ENCODE measurements at regions not wholly inside any gene's neighbourhood (a gene's known extent, or its start where the extent isn't known, plus 50 kb on each side); places are given as distances from the start of the nearest gene placed in this dataset.
"Not testable (repeated sequence)": the region's sequence is repeated elsewhere in the genome, so short reads cannot be mapped to it uniquely, and the experiment has no call there.

- Mint-ChIP-seq H3K27me3 (no peaks in the 10 kb centered on the region), H3K4me1 (no peaks in the 10 kb centered on the region), H3K4me3 (no peak overlapping the region), H3K36me3 (no peaks in the 10 kb centered on the region), H3K9me3 (peaks cover 3% of the 10 kb centered on the region), H3K27ac (no peak overlapping the region)
- DNase-seq, result no peak
These were observed 446.1 kb upstream of the RPS6KA3 start for GRCh38 chrX:20712811-20713210.

GRCh38 chrX:20711366-20711765 lies 444.7 kb upstream of the RPS6KA3 start:
- Mint-ChIP-seq H3K27me3 (no peaks in the 10 kb centered on the region), H3K4me3 (no peak overlapping the region), H3K9me3 (peaks cover 1% of the 10 kb centered on the region), H3K4me1 (no peaks in the 10 kb centered on the region), H3K36me3 (no peaks in the 10 kb centered on the region), H3K27ac (no peak overlapping the region)
- no peak for DNase-seq

GRCh38 chrX:20693078-20693477 lies 426.4 kb upstream of the RPS6KA3 start:
- H3K27me3 Mint-ChIP-seq, result no peaks in the 10 kb centered on the region
- H3K27ac Mint-ChIP-seq, result no peak overlapping the region
- no peaks in the 10 kb centered on the region for H3K4me1 Mint-ChIP-seq
- H3K36me3 Mint-ChIP-seq, result no peaks in the 10 kb centered on the region
- H3K9me3 Mint-ChIP-seq, result no peaks in the 10 kb centered on the region
- no peak for DNase-seq
- no peak overlapping the region for H3K4me3 Mint-ChIP-seq

DNA sequence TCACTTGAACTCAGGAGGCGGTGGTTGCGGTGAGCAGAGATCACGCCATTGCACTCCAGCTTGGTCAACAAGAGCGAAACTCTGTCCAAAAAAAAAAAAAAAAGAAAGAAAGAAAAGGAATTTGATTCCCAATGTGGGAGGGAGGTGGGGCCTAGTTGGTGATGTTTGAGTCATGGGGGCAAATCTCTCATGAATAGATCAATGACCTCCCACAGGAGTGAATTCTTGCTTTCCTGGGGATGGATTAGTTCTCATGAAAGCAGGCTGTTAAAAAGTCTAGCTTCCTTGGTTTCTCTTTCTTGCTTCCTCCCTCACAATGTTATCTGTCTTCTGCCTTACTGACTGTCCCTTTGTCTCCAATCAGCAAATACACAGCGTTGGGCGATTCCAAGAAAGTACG lies 419.5 kb upstream of the RPS6KA3 start:
- H3K27ac Mint-ChIP-seq, result no peak overlapping the region
- no peaks in the 10 kb centered on the region for H3K36me3 Mint-ChIP-seq
- no peaks in the 10 kb centered on the region for H3K4me1 Mint-ChIP-seq
- no peak for DNase-seq
- H3K9me3 Mint-ChIP-seq, result no peaks in the 10 kb centered on the region
- no peak overlapping the region for H3K4me3 Mint-ChIP-seq
- peaks cover 13% of the 10 kb centered on the region for H3K27me3 Mint-ChIP-seq

- Mint-ChIP-seq H3K27me3 (peaks cover 13% of the 10 kb centered on the region), H3K36me3 (no peaks in the 10 kb centered on the region), H3K4me1 (no peaks in the 10 kb centered on the region), H3K27ac (no peak overlapping the region), H3K9me3 (no peaks in the 10 kb centered on the region), H3K4me3 (no peak overlapping the region)
- DNase-seq, result no peak
These were observed 418.9 kb upstream of the RPS6KA3 start for GRCh38 chrX:20685652-20686051.

GRCh38 chrX:20681683-20682082 lies 415.0 kb upstream of the RPS6KA3 start:
- no peaks in the 10 kb centered on the region for H3K4me1 Mint-ChIP-seq
- DNase-seq, result no peak
- no peak overlapping the region for H3K27ac Mint-ChIP-seq
- H3K4me3 Mint-ChIP-seq, result no peak overlapping the region
- no peaks in the 10 kb centered on the region for H3K9me3 Mint-ChIP-seq
- no peaks in the 10 kb centered on the region for H3K36me3 Mint-ChIP-seq
- peaks cover 17% of the 10 kb centered on the region for H3K27me3 Mint-ChIP-seq

DNA sequence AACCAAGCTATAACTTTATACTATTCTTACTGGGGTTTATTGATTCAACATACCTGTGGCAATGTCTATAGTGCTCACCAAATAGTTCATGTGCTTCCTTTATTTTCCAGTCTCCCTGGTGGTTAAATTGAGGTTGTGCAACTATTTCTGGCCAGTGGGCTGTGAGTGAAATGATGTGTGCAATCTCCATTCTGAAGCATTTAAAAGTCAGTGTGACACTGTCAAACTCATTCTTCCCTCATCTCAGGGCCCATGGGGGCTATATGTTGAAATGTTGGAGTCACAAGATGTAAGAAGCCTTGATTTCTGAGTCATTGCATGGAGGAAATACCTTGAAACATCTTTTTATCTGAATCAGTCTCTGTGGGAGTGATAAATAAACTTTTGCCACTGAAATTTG lies 414.3 kb upstream of the RPS6KA3 start:
- Mint-ChIP-seq H3K4me1 (no peaks in the 10 kb centered on the region), H3K27ac (no peak overlapping the region), H3K4me3 (no peak overlapping the region), H3K27me3 (peaks cover 17% of the 10 kb centered on the region), H3K36me3 (no peaks in the 10 kb centered on the region), H3K9me3 (no peaks in the 10 kb centered on the region)
- DNase-seq, result no peak

DNA sequence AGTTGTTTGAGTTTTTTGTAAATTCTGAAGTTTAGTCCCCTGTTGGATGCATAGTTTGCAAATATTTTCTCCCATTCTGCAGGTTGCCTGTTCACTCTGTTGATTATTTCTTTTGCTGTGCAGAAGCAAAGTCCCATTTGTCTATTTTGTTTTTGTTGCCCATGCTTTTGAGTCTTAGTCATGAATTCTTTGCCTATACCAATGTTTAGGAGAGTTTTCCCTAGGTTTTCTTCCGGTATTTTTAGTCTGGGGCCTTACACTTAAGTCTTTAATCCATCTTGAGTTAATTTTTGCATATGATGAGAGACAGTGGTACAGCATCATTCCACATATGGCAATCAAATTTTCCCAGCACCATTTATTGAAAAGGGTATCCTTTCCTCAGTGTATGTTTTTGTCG lies 405.8 kb upstream of the RPS6KA3 start:
- no peak for DNase-seq
- H3K27me3 Mint-ChIP-seq, result no peaks in the 10 kb centered on the region
- no peak overlapping the region for H3K27ac Mint-ChIP-seq
- no peak overlapping the region for H3K4me3 Mint-ChIP-seq
- H3K36me3 Mint-ChIP-seq, result no peaks in the 10 kb centered on the region
- no peaks in the 10 kb centered on the region for H3K4me1 Mint-ChIP-seq
- H3K9me3 Mint-ChIP-seq, result no peaks in the 10 kb centered on the region

GRCh38 chrX:20671746-20672145 lies 405.0 kb upstream of the RPS6KA3 start:
- not testable (repeated sequence) for H3K36me3 Mint-ChIP-seq, DNase-seq, H3K9me3 Mint-ChIP-seq, H3K27me3 Mint-ChIP-seq, H3K27ac Mint-ChIP-seq, H3K4me1 Mint-ChIP-seq, H3K4me3 Mint-ChIP-seq

- no peaks in the 10 kb centered on the region for H3K4me1 Mint-ChIP-seq
- no peak for DNase-seq
- H3K27ac Mint-ChIP-seq, result no peak overlapping the region
- no peaks in the 10 kb centered on the region for H3K9me3 Mint-ChIP-seq
- no peaks in the 10 kb centered on the region for H3K27me3 Mint-ChIP-seq
- H3K4me3 Mint-ChIP-seq, result no peak overlapping the region
- no peaks in the 10 kb centered on the region for H3K36me3 Mint-ChIP-seq
These were observed 403.9 kb upstream of the RPS6KA3 start for GRCh38 chrX:20670611-20671010.

- H3K27ac Mint-ChIP-seq, result no peak overlapping the region
- H3K27me3 Mint-ChIP-seq, result peaks cover 3% of the 10 kb centered on the region
- no peaks in the 10 kb centered on the region for H3K4me1 Mint-ChIP-seq
- no peaks in the 10 kb centered on the region for H3K9me3 Mint-ChIP-seq
- no peaks in the 10 kb centered on the region for H3K36me3 Mint-ChIP-seq
- DNase-seq, result no peak
- H3K4me3 Mint-ChIP-seq, result no peak overlapping the region
These were observed 401.8 kb upstream of the RPS6KA3 start for GRCh38 chrX:20668550-20668949.

- no peak for DNase-seq
- no peaks in the 10 kb centered on the region for H3K36me3 Mint-ChIP-seq
- H3K4me1 Mint-ChIP-seq, result no peaks in the 10 kb centered on the region
- no peaks in the 10 kb centered on the region for H3K9me3 Mint-ChIP-seq
- peaks cover 7% of the 10 kb centered on the region for H3K27me3 Mint-ChIP-seq
- no peak overlapping the region for H3K4me3 Mint-ChIP-seq
- no peak overlapping the region for H3K27ac Mint-ChIP-seq
These were observed 399.6 kb upstream of the RPS6KA3 start for GRCh38 chrX:20666331-20666730.

DNA sequence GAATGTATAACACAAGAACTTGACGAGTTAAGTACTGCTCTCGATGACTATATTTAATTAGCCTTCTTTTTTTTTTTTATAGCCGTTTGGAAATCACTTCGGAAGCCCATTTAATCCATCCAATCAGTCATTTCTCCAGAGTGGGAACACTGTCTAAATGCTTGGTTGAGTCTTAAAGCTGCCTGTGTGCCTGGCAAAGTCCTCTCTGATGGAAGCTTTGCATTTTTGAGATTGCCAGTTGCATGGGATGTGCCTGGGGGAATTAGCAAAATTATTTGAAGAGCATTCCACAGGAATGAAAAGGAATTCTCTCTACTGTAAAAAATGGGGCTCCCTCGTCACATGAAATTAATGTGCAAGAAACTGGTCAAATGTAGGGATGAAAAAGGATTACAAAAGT lies 398.8 kb upstream of the RPS6KA3 start:
- H3K36me3 Mint-ChIP-seq, result no peaks in the 10 kb centered on the region
- H3K27me3 Mint-ChIP-seq, result peaks cover 7% of the 10 kb centered on the region
- no peaks in the 10 kb centered on the region for H3K9me3 Mint-ChIP-seq
- no peak for DNase-seq
- no peak overlapping the region for H3K4me3 Mint-ChIP-seq
- H3K27ac Mint-ChIP-seq, result no peak overlapping the region
- H3K4me1 Mint-ChIP-seq, result no peaks in the 10 kb centered on the region

DNA sequence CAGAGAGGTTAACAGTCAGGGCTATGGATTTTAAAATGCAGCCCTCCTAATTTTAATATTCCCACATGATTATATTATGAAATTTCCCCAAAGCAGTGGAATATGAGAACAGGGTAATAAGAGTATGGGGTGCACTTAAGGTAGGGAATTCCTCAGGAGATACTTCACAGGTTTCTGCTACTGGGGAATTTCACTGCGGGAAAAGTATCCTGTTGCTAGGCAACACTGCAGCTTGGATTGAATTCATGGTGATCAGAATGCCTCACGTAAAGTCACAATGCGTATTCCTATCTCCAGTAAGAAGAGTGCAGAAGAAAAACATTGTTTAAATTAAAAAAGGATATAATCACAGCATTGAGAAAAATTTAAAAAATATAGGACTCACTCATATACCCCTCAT lies 398.1 kb upstream of the RPS6KA3 start:
- Mint-ChIP-seq H3K36me3 (no peaks in the 10 kb centered on the region), H3K27me3 (peaks cover 7% of the 10 kb centered on the region), H3K27ac (no peak overlapping the region), H3K4me3 (no peak overlapping the region), H3K9me3 (no peaks in the 10 kb centered on the region), H3K4me1 (no peaks in the 10 kb centered on the region)
- no peak for DNase-seq

- Mint-ChIP-seq H3K27me3 (peaks cover 7% of the 10 kb centered on the region), H3K27ac (no peak overlapping the region), H3K4me3 (no peak overlapping the region), H3K4me1 (no peaks in the 10 kb centered on the region), H3K36me3 (no peaks in the 10 kb centered on the region), H3K9me3 (no peaks in the 10 kb centered on the region)
- DNase-seq, result no peak
These were observed 397.4 kb upstream of the RPS6KA3 start for GRCh38 chrX:20664131-20664530.

DNA sequence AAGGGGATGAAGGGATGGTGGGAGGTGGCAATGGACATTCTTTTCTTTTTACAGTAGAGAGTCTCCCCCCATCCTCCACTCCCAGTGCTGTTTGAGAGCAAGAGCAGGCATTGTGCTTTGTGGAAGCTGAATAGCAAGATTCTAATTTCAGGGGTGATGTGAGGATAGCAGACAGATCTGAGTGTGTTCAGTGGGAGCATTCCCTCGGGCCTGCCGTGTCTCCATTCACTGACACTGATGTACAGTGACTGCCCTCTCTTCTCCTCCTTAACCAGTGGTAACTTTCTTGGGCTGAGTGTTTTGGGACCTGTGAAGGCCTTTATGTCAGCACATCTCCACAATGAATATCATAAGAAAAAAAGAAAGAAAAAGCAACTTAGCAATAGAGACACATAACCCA lies 396.6 kb upstream of the RPS6KA3 start:
- no peak for DNase-seq
- no peaks in the 10 kb centered on the region for H3K4me1 Mint-ChIP-seq
- peaks cover 7% of the 10 kb centered on the region for H3K27me3 Mint-ChIP-seq
- H3K4me3 Mint-ChIP-seq, result no peak overlapping the region
- no peak overlapping the region for H3K27ac Mint-ChIP-seq
- no peaks in the 10 kb centered on the region for H3K9me3 Mint-ChIP-seq
- no peaks in the 10 kb centered on the region for H3K36me3 Mint-ChIP-seq

DNA sequence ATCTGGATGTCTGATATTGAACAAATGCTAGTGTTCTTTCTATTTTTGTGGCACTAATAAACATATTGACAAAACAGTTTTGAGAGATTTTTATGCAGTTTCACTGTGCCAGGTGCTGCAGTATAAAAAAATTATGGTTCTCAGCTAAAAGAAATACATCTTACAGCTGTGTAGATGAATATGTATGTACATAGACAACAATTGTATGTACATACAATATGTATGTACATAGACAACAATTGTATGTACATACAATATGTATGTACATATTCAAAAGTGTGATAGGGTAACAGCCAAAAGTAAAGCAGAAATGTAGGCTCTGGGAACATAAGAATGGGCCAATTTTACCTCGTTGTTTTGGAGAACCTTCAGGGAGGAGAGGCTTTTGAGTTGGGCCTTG lies 390.0 kb upstream of the RPS6KA3 start:
- H3K27ac Mint-ChIP-seq, result no peak overlapping the region
- no peaks in the 10 kb centered on the region for H3K9me3 Mint-ChIP-seq
- no peaks in the 10 kb centered on the region for H3K36me3 Mint-ChIP-seq
- no peak for DNase-seq
- no peak overlapping the region for H3K4me3 Mint-ChIP-seq
- H3K4me1 Mint-ChIP-seq, result no peaks in the 10 kb centered on the region
- peaks cover 4% of the 10 kb centered on the region for H3K27me3 Mint-ChIP-seq

Data from activated naive CD8-positive, alpha-beta T cell treated with anti-CD3 and anti-CD28 coated beads for 36 hours (primary cell).